NCI-H446 treated with DMSO at 0.1 percent for 48 hours (cell line): ENCODE measurements at regions not wholly inside any gene's neighbourhood (a gene's known extent, or its start where the extent isn't known, plus 50 kb on each side); places are given as distances from the start of the nearest gene placed in this dataset.

ENCODE experiments used
- DNase-seq: peaks from one replicate; lab custom pipeline; 2025; lab: John Stamatoyannopoulos, UW

GRCh38 chr10:113368666-113369364, 184.0 kb upstream of the HABP2 start:
- no peak for DNase-seq

GRCh38 chr10:113369365-113369694, 183.5 kb upstream of the HABP2 start:
- DNase-seq: no peak

- no peak for DNase-seq
These were observed 176.4 kb upstream of the HABP2 start for GRCh38 chr10:113376428-113376827.

- DNase-seq: no peak
These were observed 173.8 kb upstream of the HABP2 start for GRCh38 chr10:113379091-113379490.

GRCh38 chr10:113381416-113381815, 171.4 kb upstream of the HABP2 start:
- no peak for DNase-seq

GRCh38 chr10:113381981-113382509, 170.8 kb upstream of the HABP2 start:
- DNase-seq: no peak

- no peak for DNase-seq
These were observed 170.2 kb upstream of the HABP2 start for GRCh38 chr10:113382691-113383090.

GRCh38 chr10:113384181-113384580, 168.7 kb upstream of the HABP2 start:
- DNase-seq: no peak

GRCh38 chr10:113385021-113385999, 167.5 kb upstream of the HABP2 start:
- peak; percentile 36 for DNase-seq

GRCh38 chr10:113386005-113386404, 166.8 kb upstream of the HABP2 start:
- no peak for DNase-seq

GRCh38 chr10:113389969-113390368, 162.9 kb upstream of the HABP2 start:
- DNase-seq: no peak

- no peak for DNase-seq
These were observed 162.0 kb upstream of the HABP2 start for GRCh38 chr10:113390896-113391295.

- DNase-seq: no peak
These were observed 155.8 kb upstream of the HABP2 start for GRCh38 chr10:113397047-113397446.

GRCh38 chr10:113399065-113399464, 153.8 kb upstream of the HABP2 start:
- DNase-seq: no peak

GRCh38 chr10:113402602-113403001, 150.3 kb upstream of the HABP2 start:
- no peak for DNase-seq

GRCh38 chr10:113407218-113407617, 145.6 kb upstream of the HABP2 start:
- DNase-seq: no peak

GRCh38 chr10:113409175-113409574, 143.7 kb upstream of the HABP2 start:
- DNase-seq: no peak

- DNase-seq: no peak
These were observed 142.2 kb upstream of the HABP2 start for GRCh38 chr10:113410618-113411017.

- DNase-seq: no peak
These were observed 141.4 kb upstream of the HABP2 start for GRCh38 chr10:113411456-113411855.

GRCh38 chr10:113412161-113412560, 140.7 kb upstream of the HABP2 start:
- DNase-seq: no peak

- no peak for DNase-seq
These were observed 138.3 kb upstream of the HABP2 start for GRCh38 chr10:113414543-113414942.

- no peak for DNase-seq
These were observed 137.6 kb upstream of the HABP2 start for GRCh38 chr10:113415246-113415645.
